SU-DHL-6 (cell line): ENCODE measurements at regions not wholly inside any gene's neighbourhood (a gene's known extent, or its start where the extent isn't known, plus 50 kb on each side); places are given as distances from the start of the nearest gene placed in this dataset.

Experiments used
- CTCF ChIP-seq: fragments of 200-600 bp; sonication (generic); IDR thresholded peaks from one replicate; pipeline ENCODE4 v1.5.1; 2017; ENCODE audit warnings: antibody characterized with exemption, mild to moderate bottlenecking, low read length, moderate library complexity; ENCODE audit not compliant: insufficient read depth, poor library complexity, severe bottlenecking
- EZH2phosphoT487 ChIP-seq: fragments of 200-600 bp; sonication (generic), shearing (Covaris generic); conservative IDR thresholded peaks from 2 replicates; pipeline ENCODE4 v1.6.1; 2018; ENCODE audit warnings: mild to moderate bottlenecking, antibody characterized with exemption, low read length, moderate library complexity, mixed read lengths

- no peak for TF ChIP-seq CTCF
- TF ChIP-seq EZH2phosphoT487: no peak
These were observed 376.7 kb upstream of the PDZRN3 start for GRCh38 chr3:74001436-74001835.
